ENCODE measurements at regions not wholly inside any gene's neighbourhood (a gene's known extent, or its start where the extent isn't known, plus 50 kb on each side); places are given as distances from the start of the nearest gene placed in this dataset.
A peak's percentile ranks its signal among the peaks of the same experiment; 100 is the strongest.

DNA sequence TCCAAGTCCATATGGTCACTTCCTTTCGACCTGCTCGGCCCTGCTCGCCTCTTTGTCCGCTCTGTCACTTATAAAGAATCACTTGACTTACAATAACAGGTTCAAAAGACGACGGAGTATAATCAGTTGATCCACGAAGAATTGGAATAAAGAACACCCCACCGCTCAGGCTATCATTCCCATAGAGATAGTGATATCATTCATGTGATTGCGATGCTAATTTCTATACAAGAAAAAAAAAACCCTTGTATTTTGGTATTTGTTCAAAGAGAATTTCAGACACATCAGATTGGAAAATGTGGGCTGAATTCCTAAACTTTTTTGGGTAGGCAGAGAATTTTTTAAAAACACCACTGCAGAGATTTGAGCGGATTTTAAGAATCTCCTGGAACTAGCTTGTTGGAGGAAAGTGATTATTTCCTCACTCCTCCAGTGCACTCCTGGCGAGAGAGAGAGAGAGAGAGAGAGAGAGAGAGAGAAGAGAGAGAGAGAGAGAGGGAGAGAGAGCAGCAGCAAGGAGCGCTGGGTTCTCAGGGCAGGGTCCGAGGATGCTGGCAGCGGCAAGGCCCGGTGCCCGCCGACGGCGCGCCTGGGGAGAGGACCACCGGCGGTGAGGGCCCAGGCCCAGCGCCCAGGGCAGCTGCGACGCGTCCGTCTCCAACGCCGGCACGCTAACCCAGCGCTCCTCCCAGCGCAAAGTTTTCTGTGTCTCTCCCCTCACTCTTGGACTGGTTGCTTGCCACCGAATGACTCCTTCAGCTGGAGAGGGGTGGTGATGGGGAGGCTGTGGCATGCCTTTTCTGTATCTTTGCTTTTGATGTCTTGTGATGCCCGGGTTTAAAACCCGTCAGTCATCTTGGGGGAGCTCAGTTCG lies 149.0 kb upstream of the ZNF536 start (continued):
- TF ChIP-seq, protein P1, sequence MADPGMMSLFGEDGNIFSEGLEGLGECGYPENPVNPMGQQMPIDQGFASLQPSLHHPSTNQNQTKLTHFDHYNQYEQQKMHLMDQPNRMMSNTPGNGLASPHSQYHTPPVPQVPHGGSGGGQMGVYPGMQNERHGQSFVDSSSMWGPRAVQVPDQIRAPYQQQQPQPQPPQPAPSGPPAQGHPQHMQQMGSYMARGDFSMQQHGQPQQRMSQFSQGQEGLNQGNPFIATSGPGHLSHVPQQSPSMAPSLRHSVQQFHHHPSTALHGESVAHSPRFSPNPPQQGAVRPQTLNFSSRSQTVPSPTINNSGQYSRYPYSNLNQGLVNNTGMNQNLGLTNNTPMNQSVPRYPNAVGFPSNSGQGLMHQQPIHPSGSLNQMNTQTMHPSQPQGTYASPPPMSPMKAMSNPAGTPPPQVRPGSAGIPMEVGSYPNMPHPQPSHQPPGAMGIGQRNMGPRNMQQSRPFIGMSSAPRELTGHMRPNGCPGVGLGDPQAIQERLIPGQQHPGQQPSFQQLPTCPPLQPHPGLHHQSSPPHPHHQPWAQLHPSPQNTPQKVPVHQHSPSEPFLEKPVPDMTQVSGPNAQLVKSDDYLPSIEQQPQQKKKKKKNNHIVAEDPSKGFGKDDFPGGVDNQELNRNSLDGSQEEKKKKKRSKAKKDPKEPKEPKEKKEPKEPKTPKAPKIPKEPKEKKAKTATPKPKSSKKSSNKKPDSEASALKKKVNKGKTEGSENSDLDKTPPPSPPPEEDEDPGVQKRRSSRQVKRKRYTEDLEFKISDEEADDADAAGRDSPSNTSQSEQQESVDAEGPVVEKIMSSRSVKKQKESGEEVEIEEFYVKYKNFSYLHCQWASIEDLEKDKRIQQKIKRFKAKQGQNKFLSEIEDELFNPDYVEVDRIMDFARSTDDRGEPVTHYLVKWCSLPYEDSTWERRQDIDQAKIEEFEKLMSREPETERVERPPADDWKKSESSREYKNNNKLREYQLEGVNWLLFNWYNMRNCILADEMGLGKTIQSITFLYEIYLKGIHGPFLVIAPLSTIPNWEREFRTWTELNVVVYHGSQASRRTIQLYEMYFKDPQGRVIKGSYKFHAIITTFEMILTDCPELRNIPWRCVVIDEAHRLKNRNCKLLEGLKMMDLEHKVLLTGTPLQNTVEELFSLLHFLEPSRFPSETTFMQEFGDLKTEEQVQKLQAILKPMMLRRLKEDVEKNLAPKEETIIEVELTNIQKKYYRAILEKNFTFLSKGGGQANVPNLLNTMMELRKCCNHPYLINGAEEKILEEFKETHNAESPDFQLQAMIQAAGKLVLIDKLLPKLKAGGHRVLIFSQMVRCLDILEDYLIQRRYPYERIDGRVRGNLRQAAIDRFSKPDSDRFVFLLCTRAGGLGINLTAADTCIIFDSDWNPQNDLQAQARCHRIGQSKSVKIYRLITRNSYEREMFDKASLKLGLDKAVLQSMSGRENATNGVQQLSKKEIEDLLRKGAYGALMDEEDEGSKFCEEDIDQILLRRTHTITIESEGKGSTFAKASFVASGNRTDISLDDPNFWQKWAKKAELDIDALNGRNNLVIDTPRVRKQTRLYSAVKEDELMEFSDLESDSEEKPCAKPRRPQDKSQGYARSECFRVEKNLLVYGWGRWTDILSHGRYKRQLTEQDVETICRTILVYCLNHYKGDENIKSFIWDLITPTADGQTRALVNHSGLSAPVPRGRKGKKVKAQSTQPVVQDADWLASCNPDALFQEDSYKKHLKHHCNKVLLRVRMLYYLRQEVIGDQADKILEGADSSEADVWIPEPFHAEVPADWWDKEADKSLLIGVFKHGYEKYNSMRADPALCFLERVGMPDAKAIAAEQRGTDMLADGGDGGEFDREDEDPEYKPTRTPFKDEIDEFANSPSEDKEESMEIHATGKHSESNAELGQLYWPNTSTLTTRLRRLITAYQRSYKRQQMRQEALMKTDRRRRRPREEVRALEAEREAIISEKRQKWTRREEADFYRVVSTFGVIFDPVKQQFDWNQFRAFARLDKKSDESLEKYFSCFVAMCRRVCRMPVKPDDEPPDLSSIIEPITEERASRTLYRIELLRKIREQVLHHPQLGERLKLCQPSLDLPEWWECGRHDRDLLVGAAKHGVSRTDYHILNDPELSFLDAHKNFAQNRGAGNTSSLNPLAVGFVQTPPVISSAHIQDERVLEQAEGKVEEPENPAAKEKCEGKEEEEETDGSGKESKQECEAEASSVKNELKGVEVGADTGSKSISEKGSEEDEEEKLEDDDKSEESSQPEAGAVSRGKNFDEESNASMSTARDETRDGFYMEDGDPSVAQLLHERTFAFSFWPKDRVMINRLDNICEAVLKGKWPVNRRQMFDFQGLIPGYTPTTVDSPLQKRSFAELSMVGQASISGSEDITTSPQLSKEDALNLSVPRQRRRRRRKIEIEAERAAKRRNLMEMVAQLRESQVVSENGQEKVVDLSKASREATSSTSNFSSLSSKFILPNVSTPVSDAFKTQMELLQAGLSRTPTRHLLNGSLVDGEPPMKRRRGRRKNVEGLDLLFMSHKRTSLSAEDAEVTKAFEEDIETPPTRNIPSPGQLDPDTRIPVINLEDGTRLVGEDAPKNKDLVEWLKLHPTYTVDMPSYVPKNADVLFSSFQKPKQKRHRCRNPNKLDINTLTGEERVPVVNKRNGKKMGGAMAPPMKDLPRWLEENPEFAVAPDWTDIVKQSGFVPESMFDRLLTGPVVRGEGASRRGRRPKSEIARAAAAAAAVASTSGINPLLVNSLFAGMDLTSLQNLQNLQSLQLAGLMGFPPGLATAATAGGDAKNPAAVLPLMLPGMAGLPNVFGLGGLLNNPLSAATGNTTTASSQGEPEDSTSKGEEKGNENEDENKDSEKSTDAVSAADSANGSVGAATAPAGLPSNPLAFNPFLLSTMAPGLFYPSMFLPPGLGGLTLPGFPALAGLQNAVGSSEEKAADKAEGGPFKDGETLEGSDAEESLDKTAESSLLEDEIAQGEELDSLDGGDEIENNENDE (IDR thresholded peaks at IDR 0.05; ENCODE audit: insufficient replicate concordance, low read length), result no peak
- TF ChIP-seq GABPA (IDR thresholded peaks at IDR 0.05; ENCODE audit: borderline replicate concordance, insufficient read depth, low read length) (no peak), SAP30 (IDR thresholded peaks at IDR 0.05; ENCODE audit: insufficient read depth, insufficient replicate concordance, low read length) (no peak), EZH2 (IDR thresholded peaks at IDR 0.05; ENCODE audit: low read depth, low read length, severe bottlenecking) (peak; percentile 35), ZNF274 (IDR thresholded peaks at IDR 0.05; ENCODE audit: borderline replicate concordance, extremely low read depth, low read length) (no peak), CTCF (IDR thresholded peaks at IDR 0.05; ENCODE audit: control extremely low read depth in 1 of 3, insufficient read depth in 1 of 3, low read depth in 1 of 3, low read length in 3 of 3) (no peak)

All from H1 (cell line).